Head of caudate nucleus (tissue), 42 donors: ENCODE measurements at regions not wholly inside any gene's neighbourhood (a gene's known extent, or its start where the extent isn't known, plus 50 kb on each side); places are given as distances from the start of the nearest gene placed in this dataset.
"Not testable (repeated sequence)": the region's sequence is repeated elsewhere in the genome, so short reads cannot be mapped to it uniquely, and the experiment has no call there.

Experiments
- DNase-seq, 42 donors: peaks; one replicate each; pipeline versions ENCODE4 v3.0.0 to v3.0.0-alpha.2; 2020 to 2021; ENCODE audit warnings: mixed read lengths in 7 of 42
- intact Hi-C: fragments of 100-400 bp; cut with DNase I; formaldehyde crosslinking; loops from one replicate; pipeline ENCODE4 v1.15.0; 2022

GRCh38 chr2:182477774-182478173 lies 50.9 kb upstream of the PDE1A start:
- DNase-seq, result no peak
- intact Hi-C loops, result no loop called here

- no peak for DNase-seq
- intact Hi-C loops, result no loop called here
Observed at GRCh38 chr2:182481676-182482075, 54.8 kb upstream of the PDE1A start.

GRCh38 chr2:182482511-182482910 lies 55.7 kb upstream of the PDE1A start:
- intact Hi-C loops, result no loop called here
- DNase-seq, result no peak

GRCh38 chr2:182496596-182496995 lies 69.8 kb upstream of the PDE1A start:
- DNase-seq, result no peak
- intact Hi-C loops, result no loop called here

GRCh38 chr2:182499706-182500470 lies 73.1 kb upstream of the PDE1A start:
- intact Hi-C loops, result no loop called here
- DNase-seq, result no peak

- intact Hi-C loops, result no loop called here
Observed at GRCh38 chr2:182503886-182504285, 77.0 kb upstream of the PDE1A start.

GRCh38 chr2:182504903-182505302 lies 78.1 kb upstream of the PDE1A start:
- no peak for DNase-seq
- intact Hi-C loops, result no loop called here

More at GRCh38 chr2:182503886-182504285, 77.0 kb upstream of the PDE1A start:
- no peak for DNase-seq

GRCh38 chr2:182506606-182507005 lies 79.8 kb upstream of the PDE1A start:
- intact Hi-C loops, result no loop called here
- no peak for DNase-seq

GRCh38 chr2:182508583-182508982 lies 81.7 kb upstream of the PDE1A start:
- intact Hi-C loops, DNase-seq: not testable (repeated sequence)

GRCh38 chr2:182509216-182509615 lies 82.4 kb upstream of the PDE1A start:
- DNase-seq, result no peak
- intact Hi-C loops, result no loop called here

- intact Hi-C loops, result no loop called here
- DNase-seq, result no peak
Observed at GRCh38 chr2:182521453-182522404, 94.9 kb upstream of the PDE1A start.

GRCh38 chr2:182522405-182522896 lies 95.6 kb upstream of the PDE1A start:
- intact Hi-C loops, result no loop called here
- DNase-seq, result peak in 11 of 42 donors; percentile 11 to 65 (median 24)

- DNase-seq, result no peak
- intact Hi-C loops, result no loop called here
Observed at GRCh38 chr2:182522972-182523473, 96.2 kb upstream of the PDE1A start.

- DNase-seq, result no peak
- intact Hi-C loops, result no loop called here
Observed at GRCh38 chr2:182530636-182531035, 103.8 kb upstream of the PDE1A start.

GRCh38 chr2:182540252-182540651 lies 113.4 kb upstream of the PDE1A start:
- no peak for DNase-seq
- intact Hi-C loops, result no loop called here

- intact Hi-C loops, result no loop called here
- DNase-seq, result no peak
Observed at GRCh38 chr2:182541268-182541667, 114.4 kb upstream of the PDE1A start.

GRCh38 chr2:182542501-182543258 lies 115.8 kb upstream of the PDE1A start:
- intact Hi-C loops, result no loop called here

GRCh38 chr2:182543741-182544525 lies 117.1 kb upstream of the PDE1A start:
- intact Hi-C loops, result no loop called here
- DNase-seq, result no peak

More at GRCh38 chr2:182542501-182543258, 115.8 kb upstream of the PDE1A start:
- no peak for DNase-seq
